Activated B cell treated with CpG ODN at 0.5 μM for 24 hours (primary cell): ENCODE measurements at regions not wholly inside any gene's neighbourhood (a gene's known extent, or its start where the extent isn't known, plus 50 kb on each side); places are given as distances from the start of the nearest gene placed in this dataset.
"Not testable (repeated sequence)": the region's sequence is repeated elsewhere in the genome, so short reads cannot be mapped to it uniquely, and the experiment has no call there.

Source experiments
- ATAC-seq: fragments of 200-7000 bp; cut with Tn5 transposase; one replicate; pipeline ENCODE4 v1.10.0; 2021; ENCODE audit warnings: low read depth, mild to moderate bottlenecking, moderate library complexity
- CTCF ChIA-PET: fragments of 350-600 bp; sonication (Branson Sonifier 250); formaldehyde crosslinking; loops from one replicate; lab custom pipeline; 2021; ENCODE audit warnings: antibody characterized with exemption; lab: Charles Lee
- POLR2A ChIA-PET: fragments of 350-600 bp; sonication (Branson Sonifier 250); formaldehyde crosslinking; loops from one replicate; lab custom pipeline; 2021; ENCODE audit warnings: antibody characterized with exemption; lab: Charles Lee
- DNase-seq: peaks from one replicate; pipeline ENCODE4 v3.0.0; 2022
- H3K27ac Mint-ChIP-seq: one replicate; pipeline ENCODE4 v1.8.0; 2020; ENCODE audit warnings: mixed read lengths
- H3K27me3 Mint-ChIP-seq: one replicate; pipeline ENCODE4 v1.8.0; 2021; ENCODE audit warnings: mixed read lengths
- H3K36me3 Mint-ChIP-seq: one replicate; pipeline ENCODE4 v1.8.0; 2021; ENCODE audit warnings: low read depth, mixed read lengths
- H3K4me1 Mint-ChIP-seq: one replicate; pipeline ENCODE4 v1.8.0; 2021; ENCODE audit warnings: mixed read lengths
- H3K4me3 Mint-ChIP-seq: one replicate; pipeline ENCODE4 v1.8.0; 2020; ENCODE audit warnings: mild to moderate bottlenecking, mixed read lengths
- H3K9me3 Mint-ChIP-seq: one replicate; pipeline ENCODE4 v1.8.0; 2020; ENCODE audit warnings: mixed read lengths
- CTCF ChIP-seq: fragments of 200-600 bp; IDR thresholded peaks from one replicate; pipeline ENCODE4 v1.8.0; 2022; ENCODE audit warnings: antibody characterized with exemption, mild to moderate bottlenecking
- intact Hi-C: fragments of 100-400 bp; cut with micrococcal nuclease; formaldehyde crosslinking; loops from one replicate; pipeline ENCODE4 v1.15.1; 2024

DNA sequence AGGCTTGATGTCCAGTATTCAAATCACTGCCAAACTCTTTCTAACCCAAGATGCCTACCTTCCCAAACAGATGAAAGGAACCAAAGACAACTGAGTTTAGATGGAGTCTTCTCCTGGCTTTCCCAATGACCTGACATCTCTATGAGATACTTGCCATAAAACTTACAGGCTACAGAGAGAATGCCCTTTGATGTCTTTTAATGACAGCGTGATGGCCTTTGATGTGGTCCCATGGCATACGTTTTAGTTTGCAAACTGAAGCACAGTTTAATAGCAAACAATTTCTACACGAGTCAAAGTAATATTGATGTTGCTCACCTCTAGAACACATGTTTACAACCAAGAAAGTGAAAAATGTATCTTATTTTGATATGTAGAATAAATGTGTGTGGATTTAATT, 73.2 kb downstream of the ZIC4 start:
- Mint-ChIP-seq H3K4me3 (no peak overlapping the region), H3K9me3 (no peaks in the 10 kb centered on the region), H3K27ac (no peak overlapping the region), H3K36me3 (no peaks in the 10 kb centered on the region), H3K27me3 (no peaks in the 10 kb centered on the region), H3K4me1 (no peaks in the 10 kb centered on the region)
- no peak for DNase-seq
- ChIA-PET CTCF (no interaction called here), POLR2A (no interaction called here)
- intact Hi-C loops = no loop called here
- TF ChIP-seq CTCF = no peak
- ATAC-seq = no peak

DNA sequence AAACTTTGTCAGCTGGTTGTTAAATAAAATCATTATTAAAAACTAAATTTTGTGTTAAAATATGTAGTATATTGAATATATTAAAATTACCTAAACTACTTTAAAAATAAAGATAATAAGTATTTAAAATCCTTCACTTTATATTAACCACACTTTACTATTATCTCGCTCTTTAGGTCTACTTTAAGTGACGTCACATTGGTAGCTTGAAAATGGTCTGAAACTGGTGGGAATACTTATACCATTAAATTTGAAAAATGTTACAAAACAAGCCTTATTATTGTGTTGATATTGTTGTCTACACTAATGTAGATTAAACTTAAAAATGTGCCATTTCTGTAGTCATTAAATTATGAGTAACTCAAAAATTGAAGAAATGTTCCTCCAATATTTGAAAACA, 77.6 kb downstream of the ZIC4 start:
- DNase-seq = no peak
- Mint-ChIP-seq H3K4me1 (no peaks in the 10 kb centered on the region), H3K9me3 (no peaks in the 10 kb centered on the region), H3K27me3 (no peaks in the 10 kb centered on the region), H3K27ac (no peak overlapping the region), H3K4me3 (no peak overlapping the region), H3K36me3 (no peaks in the 10 kb centered on the region)
- intact Hi-C loops = no loop called here
- ChIA-PET CTCF (no interaction called here), POLR2A (no interaction called here)
- TF ChIP-seq CTCF = no peak
- no peak for ATAC-seq

DNA sequence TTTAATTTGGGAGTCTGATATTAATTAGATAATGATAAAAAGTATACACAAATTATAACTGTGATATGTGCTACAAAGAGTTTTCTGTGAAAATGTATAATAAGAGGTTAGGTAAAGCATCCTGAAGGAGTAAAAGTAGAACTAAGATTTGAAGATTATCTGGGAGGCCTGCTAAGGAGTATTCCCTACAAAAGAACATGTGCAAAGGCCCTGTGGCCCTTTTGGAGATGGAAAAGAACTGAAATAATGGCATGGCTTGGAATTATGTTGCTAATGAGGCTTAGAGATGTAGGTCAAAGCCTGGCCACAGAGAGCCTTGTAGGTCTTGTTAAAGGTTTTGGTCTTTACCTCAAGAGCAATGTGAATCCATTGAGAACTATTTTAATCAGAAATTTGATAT, 82.0 kb downstream of the ZIC4 start:
- CTCF ChIA-PET = no interaction called here
- no peak overlapping the region for H3K27ac Mint-ChIP-seq
- no peaks in the 10 kb centered on the region for H3K4me1 Mint-ChIP-seq
- H3K9me3 Mint-ChIP-seq = no peaks in the 10 kb centered on the region
- TF ChIP-seq CTCF = no peak
- intact Hi-C loops = no loop called here
- no peaks in the 10 kb centered on the region for H3K36me3 Mint-ChIP-seq
- no peak overlapping the region for H3K4me3 Mint-ChIP-seq
- no peak for ATAC-seq
- POLR2A ChIA-PET = no interaction called here
- H3K27me3 Mint-ChIP-seq = no peaks in the 10 kb centered on the region
- no peak for DNase-seq

DNA sequence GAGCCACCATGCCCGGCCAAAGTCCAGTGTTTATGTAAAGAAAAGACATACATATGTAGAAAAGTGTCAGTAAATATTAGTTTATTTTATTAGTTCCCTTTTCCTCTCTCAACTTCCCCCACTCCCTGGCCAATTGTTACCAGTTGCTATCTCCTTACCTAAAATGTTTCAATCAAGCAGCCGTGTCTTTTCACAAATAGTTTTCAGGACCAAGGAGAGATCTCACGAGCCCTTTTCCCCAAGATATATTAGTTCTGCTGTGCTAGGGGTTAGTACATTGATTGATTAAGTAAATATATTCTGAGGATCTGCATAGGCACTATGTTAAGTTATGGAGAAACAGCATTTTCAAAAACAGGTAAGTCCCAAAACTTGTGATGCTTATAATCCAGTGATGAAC, 87.4 kb downstream of the ZIC4 start:
- no peak for ATAC-seq
- Mint-ChIP-seq H3K9me3 (no peaks in the 10 kb centered on the region), H3K4me1 (no peaks in the 10 kb centered on the region), H3K27ac (no peak overlapping the region), H3K36me3 (no peaks in the 10 kb centered on the region), H3K4me3 (no peak overlapping the region), H3K27me3 (no peaks in the 10 kb centered on the region)
- POLR2A ChIA-PET = no interaction called here
- CTCF ChIA-PET = no interaction called here
- intact Hi-C loops = no loop called here
- DNase-seq = no peak
- no peak for TF ChIP-seq CTCF

DNA sequence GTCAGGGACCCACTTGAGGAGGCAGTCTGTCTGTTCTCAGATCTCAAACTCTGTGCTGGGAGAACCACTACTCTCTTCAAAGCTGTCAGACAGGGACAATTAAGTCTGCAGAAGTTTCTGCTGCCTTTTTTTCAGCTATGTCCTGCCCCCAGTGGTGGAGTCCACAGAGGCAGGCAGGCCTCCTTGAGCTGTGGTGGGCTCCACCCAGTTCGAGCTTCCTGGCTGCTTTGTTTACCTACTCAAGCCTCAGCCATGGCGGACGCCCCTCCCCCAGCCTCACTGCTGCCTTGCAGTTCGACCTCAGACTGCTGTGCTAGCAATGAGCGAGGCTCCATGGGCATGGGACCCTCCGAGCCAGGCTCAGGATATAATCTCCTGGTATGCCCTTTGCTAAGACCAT, 89.3 kb downstream of the ZIC4 start:
- H3K27me3 Mint-ChIP-seq, H3K4me3 Mint-ChIP-seq, CTCF ChIA-PET, H3K36me3 Mint-ChIP-seq, H3K27ac Mint-ChIP-seq, POLR2A ChIA-PET, H3K4me1 Mint-ChIP-seq, ATAC-seq, DNase-seq, H3K9me3 Mint-ChIP-seq, intact Hi-C loops: not testable (repeated sequence)

GRCh38 chr3:147313513-147313912, 92.8 kb downstream of the ZIC4 start:
- intact Hi-C loops = no loop called here
- H3K27ac Mint-ChIP-seq = no peak overlapping the region
- H3K9me3 Mint-ChIP-seq = no peaks in the 10 kb centered on the region
- H3K4me1 Mint-ChIP-seq = no peaks in the 10 kb centered on the region
- CTCF ChIA-PET = no interaction called here
- H3K36me3 Mint-ChIP-seq = no peaks in the 10 kb centered on the region
- no peak for DNase-seq
- no peaks in the 10 kb centered on the region for H3K27me3 Mint-ChIP-seq
- ATAC-seq = no peak
- POLR2A ChIA-PET = no interaction called here
- H3K4me3 Mint-ChIP-seq = no peak overlapping the region
- no peak for TF ChIP-seq CTCF
